Sigmoid colon (tissue), 6 donors: ENCODE measurements at regions not wholly inside any gene's neighbourhood (a gene's known extent, or its start where the extent isn't known, plus 50 kb on each side); places are given as distances from the start of the nearest gene placed in this dataset.

Source experiments
- DNase-seq: peaks from one replicate; pipeline ENCODE4 v3.0.0-alpha.2; 2019
- H3K27ac ChIP-seq, 4 donors: fragments of 200-600 bp; sonication (generic); one replicate each; pipeline ENCODE4 v1.5.1; 2016 to 2019; ENCODE audit warnings: mild to moderate bottlenecking in 1 of 4
- H3K27me3 ChIP-seq, 3 donors: fragments of 200-600 bp; sonication (generic); one replicate each; pipeline ENCODE4 v1.5.1; 2019; ENCODE audit warnings: mild to moderate bottlenecking in 1 of 3
- H3K36me3 ChIP-seq, 4 donors: fragments of 200-600 bp; sonication (generic); one replicate each; pipeline ENCODE4 v1.5.1; 2016 to 2019
- H3K4me1 ChIP-seq, 4 donors: fragments of 200-600 bp; sonication (generic); one replicate each; pipeline ENCODE4 v1.5.1; 2017 to 2019
- H3K4me3 ChIP-seq, 4 donors: fragments of 200-600 bp; sonication (generic); one replicate each; pipeline ENCODE4 v1.5.1; 2017 to 2019; ENCODE audit warnings: mild to moderate bottlenecking in 2 of 4, moderate library complexity in 1 of 4
- H3K9me3 ChIP-seq, 4 donors: fragments of 200-600 bp in 3 of 4; sonication (generic) in 3 of 4; one replicate each; pipeline versions ENCODE4 v1.5.1 to v1.6.1; 2013 to 2019
- EP300 ChIP-seq, 4 donors: sonication (generic); formaldehyde crosslinking; IDR thresholded peaks; one replicate each; pipeline ENCODE4 v1.6.1; 2017; ENCODE audit warnings: antibody characterized with exemption in 4 of 4
- POLR2A ChIP-seq, 2 donors: fragments of 450-650 bp; IDR thresholded peaks; one replicate each; pipeline ENCODE4 v1.6.1; 2016; ENCODE audit warnings: antibody characterized with exemption in 2 of 2, mild to moderate bottlenecking in 2 of 2, moderate library complexity in 2 of 2
- POLR2AphosphoS5 ChIP-seq, 4 donors: sonication (generic); formaldehyde crosslinking; IDR thresholded peaks; one replicate each; pipeline ENCODE4 v1.6.1; 2017; ENCODE audit warnings: antibody characterized with exemption in 4 of 4
- WGBS, 2 donors: extraction: QIAGEN DNeasy Blood & Tissue Kit; methylation state at CpG; one replicate each; pipeline ENCODE4 v1.1.7; 2013; 5-methylcytosine and 5-hydroxymethylcytosine counted together
- intact Hi-C: fragments of 100-400 bp; cut with DNase I; formaldehyde crosslinking; loops from one replicate; pipeline ENCODE4 v1.15.1; 2023
- TF ChIP-seq, protein P1 (sequence below), 4 experiments: fragments of 450-650 bp in 3 of 4; fragments of 200-600 bp in 1 of 4; IDR thresholded peaks; one replicate each; pipeline ENCODE4 v1.5.1; 2016 to 2019; ENCODE audit warnings: antibody characterized with exemption in 4 of 4, mild to moderate bottlenecking in 3 of 4, moderate library complexity in 2 of 4
- donor health status: healthy with polysubstance abuse.
- donor health status: healthy.

DNA sequence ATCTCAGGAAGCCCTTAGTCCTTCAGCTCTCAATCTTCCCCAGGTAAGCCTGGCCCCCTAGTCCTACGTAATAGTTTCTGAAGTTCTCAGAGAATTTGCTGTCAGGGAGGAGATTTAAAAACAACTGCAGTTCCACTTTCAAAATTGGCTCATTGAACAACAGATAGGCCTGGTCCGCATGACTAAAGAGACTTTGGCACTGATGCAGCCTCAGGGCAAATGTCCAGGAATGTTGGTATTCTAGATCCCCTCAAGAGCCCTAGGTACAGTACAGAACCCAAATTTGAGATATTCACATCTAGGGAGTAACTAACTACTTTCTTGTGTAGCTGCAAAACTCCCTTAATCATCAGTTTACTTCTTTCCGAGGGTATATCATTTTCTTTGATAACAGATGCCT, 162.8 kb downstream of the GABRG2 start:
- intact Hi-C loops: no loop called here
- WGBS, 2 donors: 91 to 92% methylated on average over 3 of the region's 3 CpGs
- no peak overlapping the region for H3K27ac ChIP-seq
- H3K4me3 ChIP-seq: no peak overlapping the region
- H3K4me1 ChIP-seq: no peaks in the 10 kb centered on the region
- TF ChIP-seq POLR2AphosphoS5 (IDR thresholded peaks at IDR 0.05) (no peak), EP300 (IDR thresholded peaks at IDR 0.05) (no peak), POLR2A (IDR thresholded peaks at IDR 0.05) (no peak)
- no peaks in the 10 kb centered on the region for H3K27me3 ChIP-seq
- DNase-seq: no peak
- no peaks in the 10 kb centered on the region for H3K9me3 ChIP-seq
- no peaks in the 10 kb centered on the region for H3K36me3 ChIP-seq

DNA sequence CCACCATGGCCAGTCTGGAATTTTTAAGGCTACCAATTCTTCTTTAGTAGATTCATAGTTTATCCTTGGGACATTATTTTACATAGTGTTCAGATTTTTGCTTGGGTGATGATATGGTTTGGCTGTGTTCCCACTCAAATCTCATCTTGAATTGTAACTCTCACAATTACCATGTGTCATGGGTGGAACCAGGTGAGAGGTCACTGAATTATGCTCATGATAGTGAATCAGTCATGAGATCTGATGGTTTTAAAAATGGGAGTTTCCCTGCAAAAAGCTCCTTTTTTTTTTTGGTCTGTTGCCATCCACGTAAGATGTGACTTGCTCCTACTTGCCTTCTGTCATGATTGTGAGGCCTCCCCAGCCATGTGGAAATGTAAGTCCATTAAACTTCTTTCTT, 163.9 kb downstream of the GABRG2 start:
- no peak overlapping the region for H3K4me3 ChIP-seq
- DNase-seq: no peak
- H3K9me3 ChIP-seq: no peaks in the 10 kb centered on the region
- no peaks in the 10 kb centered on the region for H3K36me3 ChIP-seq
- no peaks in the 10 kb centered on the region for H3K27me3 ChIP-seq
- no peak for TF ChIP-seq POLR2AphosphoS5 (IDR thresholded peaks at IDR 0.05)
- TF ChIP-seq POLR2A (IDR thresholded peaks at IDR 0.05): no peak
- TF ChIP-seq EP300 (IDR thresholded peaks at IDR 0.05): no peak
- TF ChIP-seq, protein P1, sequence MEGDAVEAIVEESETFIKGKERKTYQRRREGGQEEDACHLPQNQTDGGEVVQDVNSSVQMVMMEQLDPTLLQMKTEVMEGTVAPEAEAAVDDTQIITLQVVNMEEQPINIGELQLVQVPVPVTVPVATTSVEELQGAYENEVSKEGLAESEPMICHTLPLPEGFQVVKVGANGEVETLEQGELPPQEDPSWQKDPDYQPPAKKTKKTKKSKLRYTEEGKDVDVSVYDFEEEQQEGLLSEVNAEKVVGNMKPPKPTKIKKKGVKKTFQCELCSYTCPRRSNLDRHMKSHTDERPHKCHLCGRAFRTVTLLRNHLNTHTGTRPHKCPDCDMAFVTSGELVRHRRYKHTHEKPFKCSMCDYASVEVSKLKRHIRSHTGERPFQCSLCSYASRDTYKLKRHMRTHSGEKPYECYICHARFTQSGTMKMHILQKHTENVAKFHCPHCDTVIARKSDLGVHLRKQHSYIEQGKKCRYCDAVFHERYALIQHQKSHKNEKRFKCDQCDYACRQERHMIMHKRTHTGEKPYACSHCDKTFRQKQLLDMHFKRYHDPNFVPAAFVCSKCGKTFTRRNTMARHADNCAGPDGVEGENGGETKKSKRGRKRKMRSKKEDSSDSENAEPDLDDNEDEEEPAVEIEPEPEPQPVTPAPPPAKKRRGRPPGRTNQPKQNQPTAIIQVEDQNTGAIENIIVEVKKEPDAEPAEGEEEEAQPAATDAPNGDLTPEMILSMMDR (IDR thresholded peaks at IDR 0.05): no peak
- intact Hi-C loops: no loop called here
- H3K27ac ChIP-seq: no peak overlapping the region
- WGBS, 2 donors: 21 to 65% methylated on average over 1 of the region's 1 CpG
- H3K4me1 ChIP-seq: no peaks in the 10 kb centered on the region

DNA sequence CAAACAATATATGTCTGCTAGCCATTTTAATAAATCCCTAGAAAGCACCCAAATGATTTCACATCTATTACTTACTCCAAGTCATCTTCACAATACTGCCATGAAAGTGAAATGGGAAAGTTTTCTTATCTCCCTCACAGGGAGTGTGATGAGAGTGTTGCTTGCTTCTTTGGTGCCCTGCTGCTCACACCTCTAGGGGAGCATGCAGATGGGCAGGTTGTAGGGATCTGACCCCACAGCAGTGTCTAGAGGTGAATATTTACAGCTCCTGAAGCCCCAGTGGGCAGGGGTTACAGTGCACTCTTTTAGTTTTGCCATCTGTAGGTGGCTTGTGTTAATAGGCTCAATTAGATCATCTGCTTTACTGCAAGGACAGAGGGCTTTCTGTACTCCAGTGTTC, 173.2 kb downstream of the GABRG2 start:
- DNase-seq: no peak
- Histone ChIP-seq H3K9me3 (no peaks in the 10 kb centered on the region), H3K4me3 (no peak overlapping the region), H3K4me1 (no peaks in the 10 kb centered on the region), H3K27ac (no peak overlapping the region), H3K27me3 (no peaks in the 10 kb centered on the region), H3K36me3 (no peaks in the 10 kb centered on the region)
- TF ChIP-seq POLR2A (IDR thresholded peaks at IDR 0.05) (no peak), POLR2AphosphoS5 (IDR thresholded peaks at IDR 0.05) (no peak), EP300 (IDR thresholded peaks at IDR 0.05) (no peak)
- TF ChIP-seq, protein P1 (IDR thresholded peaks at IDR 0.05): no peak
- intact Hi-C loops: no loop called here

DNA sequence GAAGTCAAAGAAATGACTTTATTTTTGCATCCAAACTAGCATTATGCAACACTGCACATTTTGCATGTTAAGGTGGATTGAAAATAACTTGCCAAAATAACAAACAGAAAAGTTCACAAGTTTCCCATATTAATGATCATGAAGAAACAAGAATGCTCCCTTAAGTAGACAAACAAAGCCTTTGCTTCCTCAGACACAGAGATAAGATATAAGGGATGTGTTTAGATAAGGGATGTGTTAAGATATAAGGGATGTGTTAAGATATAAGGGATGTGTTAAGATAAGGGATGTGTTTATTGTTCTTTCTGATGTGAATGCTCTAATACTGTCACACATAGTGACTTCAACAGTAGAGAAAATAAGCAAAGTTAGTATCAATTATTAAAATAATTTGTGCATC, 174.8 kb downstream of the GABRG2 start:
- intact Hi-C loops: no loop called here
- Histone ChIP-seq H3K9me3 (no peaks in the 10 kb centered on the region), H3K4me3 (no peak overlapping the region), H3K27ac (no peak overlapping the region), H3K27me3 (no peaks in the 10 kb centered on the region), H3K36me3 (no peaks in the 10 kb centered on the region), H3K4me1 (no peaks in the 10 kb centered on the region)
- TF ChIP-seq, protein P1 (IDR thresholded peaks at IDR 0.05): no peak
- TF ChIP-seq POLR2AphosphoS5 (IDR thresholded peaks at IDR 0.05): no peak
- no peak for TF ChIP-seq POLR2A (IDR thresholded peaks at IDR 0.05)
- TF ChIP-seq EP300 (IDR thresholded peaks at IDR 0.05): no peak
- no peak for DNase-seq

DNA sequence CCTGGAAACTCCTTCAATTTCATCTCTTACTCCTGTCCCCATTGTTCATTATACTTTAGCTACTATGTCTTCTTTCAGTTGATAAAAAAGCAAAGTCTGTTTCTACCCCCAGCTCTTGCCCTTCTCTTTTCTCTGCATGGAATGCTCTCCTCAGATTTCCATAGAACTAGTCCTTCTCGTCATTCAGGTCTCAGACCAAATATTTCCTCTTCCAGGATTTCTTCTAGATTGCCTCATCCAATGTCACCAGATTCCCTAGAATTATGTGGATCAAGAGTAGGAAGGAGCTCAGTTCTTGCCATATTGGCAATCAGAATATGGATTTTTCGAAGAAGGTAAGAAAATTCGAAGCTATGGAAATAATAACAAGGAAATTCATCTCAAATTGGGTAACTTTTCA, 176.1 kb downstream of the GABRG2 start:
- Histone ChIP-seq H3K27ac (no peak overlapping the region), H3K9me3 (no peaks in the 10 kb centered on the region), H3K27me3 (no peaks in the 10 kb centered on the region), H3K36me3 (no peaks in the 10 kb centered on the region), H3K4me1 (no peaks in the 10 kb centered on the region), H3K4me3 (no peak overlapping the region)
- DNase-seq: no peak
- intact Hi-C loops: no loop called here
- 82 to 83% methylated on average over 3 of the region's 3 CpGs for WGBS, 2 donors
- TF ChIP-seq, protein P1 (IDR thresholded peaks at IDR 0.05): no peak
- TF ChIP-seq EP300 (IDR thresholded peaks at IDR 0.05) (no peak), POLR2A (IDR thresholded peaks at IDR 0.05) (no peak), POLR2AphosphoS5 (IDR thresholded peaks at IDR 0.05) (no peak)
